ENCODE measurements at regions not wholly inside any gene's neighbourhood (a gene's known extent, or its start where the extent isn't known, plus 50 kb on each side); places are given as distances from the start of the nearest gene placed in this dataset.

DNA sequence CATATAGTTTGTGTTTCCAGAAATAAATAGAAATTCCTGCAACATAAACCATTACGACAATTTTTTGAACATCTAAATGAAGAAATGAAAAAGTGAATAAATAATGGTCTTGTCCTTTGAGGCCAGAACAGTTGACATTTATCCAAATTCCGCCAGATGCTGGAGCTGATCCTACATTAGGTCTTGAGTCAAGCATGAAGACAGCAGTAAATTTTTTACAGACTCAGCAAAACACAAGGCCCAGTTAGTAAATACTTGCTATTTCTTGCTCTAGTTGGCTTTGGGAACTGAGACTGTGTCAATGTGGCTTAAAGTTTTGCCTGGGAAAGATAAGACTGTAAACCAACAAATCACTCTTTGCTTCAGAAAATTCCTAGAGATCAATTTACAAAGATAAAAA lies 540.1 kb upstream of the RGS18 start:
- TF ChIP-seq POLR2AphosphoS5 (IDR thresholded peaks at IDR 0.05; ENCODE audit: insufficient read depth in 1 of 2, low read depth in 1 of 2) (no peak), POLR2A (IDR thresholded peaks at IDR 0.05) (no peak)
- TF ChIP-seq, protein P1, sequence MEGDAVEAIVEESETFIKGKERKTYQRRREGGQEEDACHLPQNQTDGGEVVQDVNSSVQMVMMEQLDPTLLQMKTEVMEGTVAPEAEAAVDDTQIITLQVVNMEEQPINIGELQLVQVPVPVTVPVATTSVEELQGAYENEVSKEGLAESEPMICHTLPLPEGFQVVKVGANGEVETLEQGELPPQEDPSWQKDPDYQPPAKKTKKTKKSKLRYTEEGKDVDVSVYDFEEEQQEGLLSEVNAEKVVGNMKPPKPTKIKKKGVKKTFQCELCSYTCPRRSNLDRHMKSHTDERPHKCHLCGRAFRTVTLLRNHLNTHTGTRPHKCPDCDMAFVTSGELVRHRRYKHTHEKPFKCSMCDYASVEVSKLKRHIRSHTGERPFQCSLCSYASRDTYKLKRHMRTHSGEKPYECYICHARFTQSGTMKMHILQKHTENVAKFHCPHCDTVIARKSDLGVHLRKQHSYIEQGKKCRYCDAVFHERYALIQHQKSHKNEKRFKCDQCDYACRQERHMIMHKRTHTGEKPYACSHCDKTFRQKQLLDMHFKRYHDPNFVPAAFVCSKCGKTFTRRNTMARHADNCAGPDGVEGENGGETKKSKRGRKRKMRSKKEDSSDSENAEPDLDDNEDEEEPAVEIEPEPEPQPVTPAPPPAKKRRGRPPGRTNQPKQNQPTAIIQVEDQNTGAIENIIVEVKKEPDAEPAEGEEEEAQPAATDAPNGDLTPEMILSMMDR (IDR thresholded peaks at IDR 0.05) = no peak
- H3K9me3 ChIP-seq = no peaks in the 10 kb centered on the region
- H3K36me3 ChIP-seq = no peaks in the 10 kb centered on the region
- H3K27ac ChIP-seq = no peak overlapping the region
- DNase-seq (ENCODE audit: extremely low spot score in 2 of 2) = no peak
- H3K27me3 ChIP-seq = no peaks in the 10 kb centered on the region
- H3K4me1 ChIP-seq = no peaks in the 10 kb centered on the region
- intact Hi-C loops (cut with DNase I) = no loop called here
- no peak overlapping the region for H3K4me3 ChIP-seq

DNA sequence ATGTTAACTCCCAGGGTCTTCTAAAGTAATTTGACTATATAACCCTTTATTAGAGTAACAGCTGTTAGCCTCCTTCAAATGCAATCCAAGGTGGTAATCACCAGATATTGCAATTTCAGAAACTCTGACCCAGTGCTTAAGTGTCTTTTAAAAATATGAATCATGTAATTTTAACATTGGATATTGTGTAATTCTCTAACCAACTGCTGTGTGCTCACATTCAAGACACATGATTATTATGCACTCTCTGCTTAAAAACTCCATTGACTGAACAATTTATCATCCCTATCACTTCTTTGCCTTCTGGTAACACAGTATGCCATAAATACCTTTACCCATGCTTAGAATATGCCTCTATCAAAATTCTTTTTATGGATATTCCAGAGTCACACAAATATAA lies 537.4 kb upstream of the RGS18 start:
- Histone ChIP-seq H3K36me3 (no peaks in the 10 kb centered on the region), H3K9me3 (no peaks in the 10 kb centered on the region)
- intact Hi-C loops (cut with DNase I) = no loop called here

DNA sequence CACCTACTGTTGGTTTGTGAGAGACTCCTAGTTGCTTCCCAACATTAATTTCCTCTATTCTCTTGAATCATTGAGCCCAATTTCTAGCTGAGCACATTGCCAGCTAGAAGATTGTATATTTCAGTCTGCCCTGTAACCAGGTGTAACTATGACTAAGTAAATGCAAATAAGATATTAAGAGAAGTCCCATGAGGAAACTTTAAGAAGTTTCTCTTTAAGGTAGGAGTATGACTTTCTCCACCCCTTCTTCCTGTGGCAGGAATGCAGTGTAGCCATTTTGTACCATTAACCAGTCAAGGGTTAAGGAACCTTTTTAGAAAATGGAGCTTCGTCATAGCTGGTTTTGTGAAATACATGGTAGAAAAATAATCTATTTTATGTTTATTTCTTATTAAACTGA lies 534.2 kb upstream of the RGS18 start:
- Histone ChIP-seq H3K4me1 (no peaks in the 10 kb centered on the region), H3K36me3 (no peaks in the 10 kb centered on the region), H3K27ac (no peak overlapping the region), H3K4me3 (no peak overlapping the region), H3K9me3 (no peaks in the 10 kb centered on the region), H3K27me3 (no peaks in the 10 kb centered on the region)
- TF ChIP-seq POLR2A (IDR thresholded peaks at IDR 0.05) (no peak), POLR2AphosphoS5 (IDR thresholded peaks at IDR 0.05; ENCODE audit: insufficient read depth in 1 of 2, low read depth in 1 of 2) (no peak)
- TF ChIP-seq, protein P1 (IDR thresholded peaks at IDR 0.05) = no peak
- intact Hi-C loops (cut with DNase I) = no loop called here
- no peak for DNase-seq (ENCODE audit: extremely low spot score in 2 of 2)

More for the DNA sequence above, 537.4 kb upstream of the RGS18 start:
- Histone ChIP-seq H3K4me3 (no peak overlapping the region), H3K27me3 (no peaks in the 10 kb centered on the region), H3K4me1 (no peaks in the 10 kb centered on the region), H3K27ac (no peak overlapping the region)
- no peak for TF ChIP-seq POLR2AphosphoS5 (IDR thresholded peaks at IDR 0.05; ENCODE audit: insufficient read depth in 1 of 2, low read depth in 1 of 2)
- TF ChIP-seq, protein P1 (IDR thresholded peaks at IDR 0.05) = no peak
- TF ChIP-seq POLR2A (IDR thresholded peaks at IDR 0.05) = no peak
- no peak for DNase-seq (ENCODE audit: extremely low spot score in 2 of 2)

DNA sequence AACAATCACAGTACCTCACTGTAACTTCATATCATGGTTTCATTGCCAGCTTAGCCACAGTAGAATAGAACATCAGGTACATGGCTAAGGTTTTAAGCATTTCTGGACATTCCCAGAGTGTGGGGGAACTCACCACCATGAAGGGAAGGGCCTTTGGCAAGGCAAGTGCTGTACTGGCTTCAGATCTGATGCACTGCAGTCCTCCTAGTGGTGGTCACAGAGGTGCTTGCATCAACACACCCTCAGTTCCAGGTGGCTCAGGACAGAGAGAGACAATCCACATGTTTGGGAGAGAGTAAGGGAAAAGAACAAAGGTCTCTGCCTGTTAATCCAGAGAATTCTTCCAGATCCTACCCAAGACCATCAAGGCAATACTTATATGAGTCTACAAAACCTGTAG lies 528.4 kb upstream of the RGS18 start:
- no peak overlapping the region for H3K27ac ChIP-seq
- TF ChIP-seq POLR2A (IDR thresholded peaks at IDR 0.05) = no peak
- TF ChIP-seq, protein P1 (IDR thresholded peaks at IDR 0.05) = no peak
- TF ChIP-seq POLR2AphosphoS5 (IDR thresholded peaks at IDR 0.05; ENCODE audit: insufficient read depth in 1 of 2, low read depth in 1 of 2) = no peak
- intact Hi-C loops (cut with DNase I) = no loop called here
- H3K27me3 ChIP-seq = no peaks in the 10 kb centered on the region
- DNase-seq (ENCODE audit: extremely low spot score in 2 of 2) = no peak
- H3K9me3 ChIP-seq = no peaks in the 10 kb centered on the region
- no peaks in the 10 kb centered on the region for H3K36me3 ChIP-seq
- no peak overlapping the region for H3K4me3 ChIP-seq
- H3K4me1 ChIP-seq = no peaks in the 10 kb centered on the region

DNA sequence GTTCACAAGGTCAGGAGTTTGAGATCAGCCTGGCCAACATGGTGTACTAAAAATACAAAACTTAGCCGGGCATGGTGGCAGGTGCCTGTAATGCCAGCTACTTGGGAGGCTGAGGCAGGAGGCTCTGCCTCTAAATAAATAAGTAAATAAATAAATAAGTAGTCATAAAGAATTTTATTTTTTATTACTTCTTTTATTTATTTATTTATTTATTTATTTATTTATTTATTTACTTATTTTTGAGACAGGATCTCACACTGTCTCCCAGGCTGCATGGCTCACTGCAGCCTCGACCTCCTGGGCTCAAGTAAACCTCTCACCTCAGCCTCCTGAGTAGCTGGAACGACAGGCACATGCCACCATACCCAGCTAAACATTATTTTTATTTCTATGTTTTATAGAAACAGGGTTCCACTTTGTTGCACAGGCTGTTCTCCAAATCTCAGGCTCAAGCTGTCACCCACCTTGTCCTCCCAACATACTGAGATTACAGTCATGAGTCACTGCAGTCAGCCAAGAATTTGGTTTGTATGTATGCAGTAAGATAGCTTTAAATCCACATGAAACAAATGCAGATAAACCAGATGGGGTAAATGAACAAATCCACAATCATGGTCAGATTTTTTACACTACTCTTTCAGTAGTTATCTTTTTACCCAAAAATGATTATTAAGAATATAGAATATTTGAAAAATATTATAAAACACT lies 523.3 kb upstream of the RGS18 start:
- Histone ChIP-seq H3K27ac (no peak overlapping the region), H3K4me3 (no peak overlapping the region), H3K9me3 (no peaks in the 10 kb centered on the region), H3K27me3 (no peaks in the 10 kb centered on the region), H3K36me3 (no peaks in the 10 kb centered on the region), H3K4me1 (no peaks in the 10 kb centered on the region)
- intact Hi-C loops (cut with DNase I) = no loop called here
- no peak for DNase-seq (ENCODE audit: extremely low spot score in 2 of 2)
- TF ChIP-seq POLR2AphosphoS5 (IDR thresholded peaks at IDR 0.05; ENCODE audit: insufficient read depth in 1 of 2, low read depth in 1 of 2) = no peak
- TF ChIP-seq, protein P1 (IDR thresholded peaks at IDR 0.05) = no peak
- TF ChIP-seq POLR2A (IDR thresholded peaks at IDR 0.05) = no peak

All from vagina (tissue), 2 donors.